Liver (tissue), 7 donors: ENCODE measurements at regions not wholly inside any gene's neighbourhood (a gene's known extent, or its start where the extent isn't known, plus 50 kb on each side); places are given as distances from the start of the nearest gene placed in this dataset.

Experiments
- DNase-seq: peaks from one replicate; pipeline ENCODE4 v3.0.0-alpha.2; 2017; ENCODE audit warnings: low spot score
- H3K27ac ChIP-seq, 2 donors: one replicate each; pipeline ENCODE4 v1.7.0; 2013; ENCODE audit warnings: inconsistent platforms in 2 of 2, low read length in 2 of 2, control low read depth in 1 of 2, low read depth in 1 of 2, mild to moderate bottlenecking in 1 of 2
- H3K27me3 ChIP-seq, 4 donors: one replicate each; pipeline versions ENCODE4 v1.6.1 to v1.7.0; 2013; ENCODE audit warnings: low read length in 3 of 4, inconsistent platforms in 1 of 4, mild to moderate bottlenecking in 1 of 4, moderate library complexity in 1 of 4; ENCODE audit not compliant: control insufficient read depth in 4 of 4, insufficient read depth in 4 of 4
- H3K36me3 ChIP-seq, 4 donors: one replicate each; pipeline versions ENCODE4 v1.6.1 to v1.7.0; 2013; ENCODE audit warnings: low read length in 3 of 4, mild to moderate bottlenecking in 3 of 4, low read depth in 1 of 4, moderate library complexity in 1 of 4; ENCODE audit not compliant: control insufficient read depth in 4 of 4, insufficient read depth in 3 of 4
- H3K4me1 ChIP-seq, 4 donors: one replicate each; pipeline versions ENCODE4 v1.6.1 to v1.7.0; 2013; ENCODE audit warnings: low read length in 3 of 4, mild to moderate bottlenecking in 3 of 4, moderate library complexity in 1 of 4; ENCODE audit not compliant: control insufficient read depth in 4 of 4, insufficient read depth in 4 of 4
- H3K4me3 ChIP-seq, 3 donors: one replicate each; pipeline versions ENCODE4 v1.6.1 to v1.7.0; 2013; ENCODE audit warnings: low read length in 3 of 3, control low read depth in 1 of 3, low read depth in 1 of 3, mild to moderate bottlenecking in 1 of 3
- H3K9ac ChIP-seq, 2 donors: one replicate each; pipeline ENCODE4 v1.7.0; 2013; ENCODE audit warnings: low read length in 2 of 2, mild to moderate bottlenecking in 2 of 2, moderate library complexity in 2 of 2, control low read depth in 1 of 2, low read depth in 1 of 2
- H3K9me3 ChIP-seq, 4 donors: one replicate each; pipeline versions ENCODE4 v1.6.1 to v1.7.0; 2013; ENCODE audit warnings: low read length in 3 of 4; ENCODE audit not compliant: control insufficient read depth in 4 of 4
- ATF3 ChIP-seq: IDR thresholded peaks from 2 replicates; pipeline ENCODE4 v1.6.1; 2016; ENCODE audit warnings: antibody characterized with exemption
- CTCF ChIP-seq: fragments of 150-350 bp; IDR thresholded peaks from 2 replicates; pipeline ENCODE4 v1.5.1; 2017; ENCODE audit warnings: improper control_type of control experiment, low read depth, low read length; ENCODE audit not compliant: missing input control
- EGR1 ChIP-seq, 2 donors: IDR thresholded peaks; 2 replicates each; pipeline ENCODE4 v1.6.1; 2016 to 2018; ENCODE audit warnings: antibody characterized with exemption in 2 of 2, low read depth in 2 of 2
- FOXA1 ChIP-seq: IDR thresholded peaks from 2 replicates; pipeline ENCODE4 v1.6.1; 2016; ENCODE audit warnings: antibody characterized with exemption
- FOXA2 ChIP-seq: IDR thresholded peaks from 2 replicates; pipeline ENCODE4 v1.6.1; 2016; ENCODE audit warnings: antibody characterized with exemption
- GABPA ChIP-seq, 2 donors: IDR thresholded peaks in 1 of 2; conservative IDR thresholded peaks in 1 of 2; 2 replicates each; pipeline ENCODE4 v1.6.1; 2016; ENCODE audit warnings: antibody characterized with exemption in 2 of 2, mild to moderate bottlenecking in 1 of 2, moderate library complexity in 1 of 2
- HNF4A ChIP-seq, 2 donors: conservative IDR thresholded peaks; 2 replicates each; pipeline ENCODE4 v1.6.1; 2016; ENCODE audit warnings: antibody characterized with exemption in 2 of 2, mild to moderate bottlenecking in 2 of 2
- HNF4G ChIP-seq: IDR thresholded peaks from 2 replicates; pipeline ENCODE4 v1.6.1; 2016; ENCODE audit warnings: antibody characterized with exemption
- JUND ChIP-seq, 2 donors: IDR thresholded peaks; 2 replicates each; pipeline ENCODE4 v1.6.1; 2016; ENCODE audit warnings: antibody characterized with exemption in 2 of 2
- MAX ChIP-seq: IDR thresholded peaks from 2 replicates; pipeline ENCODE4 v1.6.1; 2016; ENCODE audit warnings: antibody characterized with exemption
- NR2F2 ChIP-seq: IDR thresholded peaks from 2 replicates; pipeline ENCODE4 v1.6.1; 2016; ENCODE audit warnings: antibody characterized with exemption
- RAD21 ChIP-seq, 2 donors: IDR thresholded peaks; 2 replicates each; pipeline ENCODE4 v1.6.1; 2016; ENCODE audit warnings: antibody characterized with exemption in 2 of 2, mild to moderate bottlenecking in 2 of 2
- REST ChIP-seq: IDR thresholded peaks from 2 replicates; pipeline ENCODE4 v1.6.1; 2016; ENCODE audit warnings: antibody characterized with exemption, mild to moderate bottlenecking
- RXRA ChIP-seq, 2 donors: IDR thresholded peaks; 2 replicates each; pipeline ENCODE4 v1.6.1; 2017 to 2018; ENCODE audit warnings: antibody characterized with exemption in 2 of 2, mild to moderate bottlenecking in 1 of 2
- SP1 ChIP-seq: IDR thresholded peaks from 2 replicates; pipeline ENCODE4 v1.6.1; 2018; ENCODE audit warnings: antibody characterized with exemption, mild to moderate bottlenecking
- TAF1 ChIP-seq: conservative IDR thresholded peaks from 2 replicates; pipeline ENCODE4 v1.6.1; 2016; ENCODE audit warnings: antibody characterized with exemption, mild to moderate bottlenecking
- YY1 ChIP-seq: IDR thresholded peaks from 2 replicates; pipeline ENCODE4 v1.6.1; 2016; ENCODE audit warnings: antibody characterized with exemption, mild to moderate bottlenecking
- TF ChIP-seq, protein P1 (sequence below): IDR thresholded peaks from 2 replicates; pipeline ENCODE4 v1.6.1; 2016; ENCODE audit warnings: antibody characterized with exemption
- donor health status: healthy.
- donor health status: healthy.
- donor health status: healthy.
- donor health status: healthy.

GRCh38 chr12:86788661-86789060 lies 532.5 kb upstream of the MGAT4C start:
- Histone ChIP-seq H3K4me1 (no peaks in the 10 kb centered on the region), H3K27ac (no peak overlapping the region), H3K36me3 (no peaks in the 10 kb centered on the region), H3K9me3 (no peaks in the 10 kb centered on the region), H3K9ac (no peak overlapping the region), H3K27me3 (no peaks in the 10 kb centered on the region), H3K4me3 (no peak overlapping the region)
- TF ChIP-seq REST (no peak), FOXA2 (no peak), RAD21 (IDR thresholded peaks at IDR 0.05) (no peak), EGR1 (IDR thresholded peaks at IDR 0.05; ENCODE audit: low read depth in 2 of 2) (no peak), HNF4G (no peak), HNF4A (conservative IDR thresholded peaks at IDR 0.05) (no peak), RXRA (IDR thresholded peaks at IDR 0.05) (no peak), CTCF (no peak), ATF3 (no peak), GABPA (IDR thresholded peaks at IDR 0.05 in 1 of 2, conservative IDR thresholded peaks at IDR 0.05 in 1 of 2) (no peak), JUND (IDR thresholded peaks at IDR 0.05) (no peak), NR2F2 (no peak), SP1 (no peak), TAF1 (no peak), YY1 (no peak), FOXA1 (no peak), MAX (no peak)
- TF ChIP-seq, protein P1, sequence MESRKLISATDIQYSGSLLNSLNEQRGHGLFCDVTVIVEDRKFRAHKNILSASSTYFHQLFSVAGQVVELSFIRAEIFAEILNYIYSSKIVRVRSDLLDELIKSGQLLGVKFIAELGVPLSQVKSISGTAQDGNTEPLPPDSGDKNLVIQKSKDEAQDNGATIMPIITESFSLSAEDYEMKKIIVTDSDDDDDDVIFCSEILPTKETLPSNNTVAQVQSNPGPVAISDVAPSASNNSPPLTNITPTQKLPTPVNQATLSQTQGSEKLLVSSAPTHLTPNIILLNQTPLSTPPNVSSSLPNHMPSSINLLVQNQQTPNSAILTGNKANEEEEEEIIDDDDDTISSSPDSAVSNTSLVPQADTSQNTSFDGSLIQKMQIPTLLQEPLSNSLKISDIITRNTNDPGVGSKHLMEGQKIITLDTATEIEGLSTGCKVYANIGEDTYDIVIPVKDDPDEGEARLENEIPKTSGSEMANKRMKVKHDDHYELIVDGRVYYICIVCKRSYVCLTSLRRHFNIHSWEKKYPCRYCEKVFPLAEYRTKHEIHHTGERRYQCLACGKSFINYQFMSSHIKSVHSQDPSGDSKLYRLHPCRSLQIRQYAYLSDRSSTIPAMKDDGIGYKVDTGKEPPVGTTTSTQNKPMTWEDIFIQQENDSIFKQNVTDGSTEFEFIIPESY, result no peak
- no peak for DNase-seq

- TF ChIP-seq HNF4A (conservative IDR thresholded peaks at IDR 0.05) (no peak), RAD21 (IDR thresholded peaks at IDR 0.05) (no peak), FOXA1 (no peak)
- Histone ChIP-seq H3K4me3 (no peak overlapping the region), H3K36me3 (no peaks in the 10 kb centered on the region), H3K9ac (no peak overlapping the region), H3K27me3 (no peaks in the 10 kb centered on the region), H3K9me3 (no peaks in the 10 kb centered on the region), H3K4me1 (no peaks in the 10 kb centered on the region), H3K27ac (no peak overlapping the region)
- DNase-seq, result no peak
Observed at GRCh38 chr12:86787419-86787818, 531.2 kb upstream of the MGAT4C start.
